ENCODE measurements at regions not wholly inside any gene's neighbourhood (a gene's known extent, or its start where the extent isn't known, plus 50 kb on each side); places are given as distances from the start of the nearest gene placed in this dataset.

DNA sequence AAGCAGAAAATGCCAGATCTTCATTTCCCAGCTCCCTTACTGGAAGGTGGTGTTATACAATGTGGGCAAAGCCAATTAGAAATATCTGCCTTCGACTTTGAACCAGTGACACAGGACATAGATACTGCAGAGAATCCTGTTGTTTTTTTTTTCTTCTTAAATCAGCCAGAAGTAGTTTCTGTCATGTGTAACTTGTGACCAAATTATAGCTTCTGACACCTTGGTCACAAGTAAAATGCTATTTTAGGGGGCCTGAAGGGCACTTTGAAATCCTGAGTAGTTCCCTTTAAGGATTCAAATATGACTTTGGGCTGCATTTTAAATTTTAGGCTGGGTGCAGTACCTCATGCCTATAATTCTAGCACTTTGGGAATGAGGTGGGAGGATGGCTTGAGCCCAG, 89.0 kb upstream of the TLK1 start:
- ChIA-PET POLR2A (no interaction called here), CTCF (no interaction called here)
- DNase-seq (ENCODE audit: low read depth, low spot score) = no peak
- no peak overlapping the region for H3K4me3 ChIP-seq (ENCODE audit: low read depth, low read length)
- TF ChIP-seq, protein P1, sequence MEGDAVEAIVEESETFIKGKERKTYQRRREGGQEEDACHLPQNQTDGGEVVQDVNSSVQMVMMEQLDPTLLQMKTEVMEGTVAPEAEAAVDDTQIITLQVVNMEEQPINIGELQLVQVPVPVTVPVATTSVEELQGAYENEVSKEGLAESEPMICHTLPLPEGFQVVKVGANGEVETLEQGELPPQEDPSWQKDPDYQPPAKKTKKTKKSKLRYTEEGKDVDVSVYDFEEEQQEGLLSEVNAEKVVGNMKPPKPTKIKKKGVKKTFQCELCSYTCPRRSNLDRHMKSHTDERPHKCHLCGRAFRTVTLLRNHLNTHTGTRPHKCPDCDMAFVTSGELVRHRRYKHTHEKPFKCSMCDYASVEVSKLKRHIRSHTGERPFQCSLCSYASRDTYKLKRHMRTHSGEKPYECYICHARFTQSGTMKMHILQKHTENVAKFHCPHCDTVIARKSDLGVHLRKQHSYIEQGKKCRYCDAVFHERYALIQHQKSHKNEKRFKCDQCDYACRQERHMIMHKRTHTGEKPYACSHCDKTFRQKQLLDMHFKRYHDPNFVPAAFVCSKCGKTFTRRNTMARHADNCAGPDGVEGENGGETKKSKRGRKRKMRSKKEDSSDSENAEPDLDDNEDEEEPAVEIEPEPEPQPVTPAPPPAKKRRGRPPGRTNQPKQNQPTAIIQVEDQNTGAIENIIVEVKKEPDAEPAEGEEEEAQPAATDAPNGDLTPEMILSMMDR (IDR thresholded peaks at IDR 0.05; ENCODE audit: insufficient read depth, low read length, missing control alignments) = no peak

DNA sequence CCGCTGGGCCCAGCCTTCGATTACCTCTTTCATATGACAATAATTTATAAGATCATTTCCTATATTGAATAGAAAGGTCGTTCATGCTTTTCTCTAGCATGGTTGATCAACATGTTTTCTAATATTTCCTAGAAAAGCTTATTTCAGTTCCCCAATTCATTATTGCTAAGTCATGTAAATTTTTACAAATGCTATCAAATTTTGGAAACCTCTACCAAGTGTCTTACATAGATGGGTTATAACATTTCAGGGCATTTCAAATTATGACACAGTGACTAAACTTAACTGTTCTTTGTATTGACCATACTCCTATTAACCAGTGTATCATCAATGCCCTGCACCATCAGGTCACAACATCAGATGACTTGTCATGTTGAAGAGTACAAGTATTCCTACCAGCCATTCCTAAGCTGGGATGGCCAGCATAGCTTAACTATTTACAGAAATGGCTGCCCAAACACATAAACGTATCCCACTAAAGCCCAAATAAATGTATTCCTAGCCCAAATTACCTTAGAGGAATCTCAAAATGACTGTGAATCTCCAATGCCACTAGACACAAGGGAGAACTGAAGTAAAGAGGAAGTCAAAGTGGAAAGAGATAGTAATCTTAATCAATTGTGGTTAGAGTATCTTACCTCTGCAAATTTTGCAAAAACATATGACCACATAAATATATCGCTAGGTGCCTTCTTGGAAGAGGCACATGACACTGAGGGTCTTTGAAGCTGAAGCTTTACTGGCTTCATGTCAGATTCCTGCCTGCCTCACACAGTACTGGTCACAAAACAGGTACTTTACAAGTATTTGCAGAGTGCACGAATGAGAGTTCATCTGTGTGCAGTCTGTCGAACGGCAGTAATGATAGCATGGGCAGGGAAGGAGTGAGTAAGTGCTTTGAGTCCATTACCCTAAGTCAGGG, 87.3 kb upstream of the TLK1 start:
- ChIA-PET POLR2A (no interaction called here), CTCF (no interaction called here)
- no peak overlapping the region for H3K4me3 ChIP-seq (ENCODE audit: low read depth, low read length)
- TF ChIP-seq, protein P1 (IDR thresholded peaks at IDR 0.05; ENCODE audit: insufficient read depth, low read length, missing control alignments) = no peak
- DNase-seq (ENCODE audit: low read depth, low spot score) = no peak

DNA sequence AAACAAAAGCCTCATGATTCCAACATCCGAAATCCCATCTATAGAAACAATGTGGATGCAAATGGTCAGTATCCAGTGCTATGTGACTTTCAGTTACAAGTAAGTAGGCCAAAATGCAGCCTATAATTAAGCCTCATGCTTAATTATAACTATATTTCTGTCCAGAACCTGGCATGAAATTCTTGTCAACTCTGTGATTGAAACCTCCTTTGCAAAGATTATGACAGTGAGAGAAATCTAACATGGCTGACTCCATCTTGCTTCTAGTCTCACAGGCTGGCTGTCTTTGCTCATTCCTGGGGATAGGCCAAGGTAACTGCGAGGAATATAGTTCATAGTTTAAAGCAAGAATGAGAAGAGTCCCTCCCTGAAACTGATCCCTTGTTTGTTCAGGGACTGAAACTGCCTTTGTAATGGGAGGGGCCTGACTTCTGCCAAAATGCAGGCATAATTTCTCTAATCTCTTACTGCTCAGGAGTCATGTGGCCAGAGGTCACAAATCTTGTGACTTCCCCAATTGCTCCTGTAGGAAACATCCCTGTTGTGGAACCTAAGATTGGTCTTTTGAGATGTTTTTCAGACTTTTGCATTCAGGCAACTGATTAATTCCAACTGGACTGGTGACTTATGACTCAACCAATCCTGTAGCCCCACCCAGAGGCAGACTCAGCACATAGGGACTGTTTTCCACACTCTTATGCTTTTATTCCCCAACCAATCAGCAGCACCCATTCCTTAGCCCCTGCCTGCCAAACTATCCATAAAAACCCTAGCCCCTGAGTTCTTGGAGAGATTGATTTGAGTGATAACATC, 84.5 kb upstream of the TLK1 start:
- TF ChIP-seq, protein P1 (IDR thresholded peaks at IDR 0.05; ENCODE audit: insufficient read depth, low read length, missing control alignments) = no peak

DNA sequence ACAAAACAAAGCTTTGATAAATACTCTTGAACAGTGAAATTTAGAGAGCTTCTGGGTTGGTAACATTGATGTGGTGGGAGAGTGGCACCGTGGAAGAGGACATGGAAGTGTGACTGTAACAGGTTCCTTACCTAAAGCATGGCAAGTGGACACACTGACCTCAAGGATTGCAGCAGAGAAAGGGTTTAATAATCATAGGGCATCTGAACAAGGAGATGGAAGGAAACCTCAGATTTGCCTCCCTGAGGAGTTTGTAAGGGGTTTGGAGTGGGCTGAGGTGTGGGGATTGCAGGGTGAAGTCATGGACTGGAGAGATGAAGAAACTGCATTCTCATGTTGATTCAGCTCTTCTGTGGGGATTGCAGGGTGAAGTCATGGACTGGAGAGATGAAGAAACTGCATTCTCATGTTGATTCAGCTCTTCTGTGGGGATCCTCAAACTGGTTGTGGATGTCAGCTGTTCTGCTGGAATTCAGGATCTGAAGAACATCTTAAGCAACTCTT, 83.8 kb upstream of the TLK1 start:
- TF ChIP-seq, protein P1 (IDR thresholded peaks at IDR 0.05; ENCODE audit: insufficient read depth, low read length, missing control alignments) = no peak
- POLR2A ChIA-PET = no interaction called here
- H3K4me3 ChIP-seq (ENCODE audit: low read depth, low read length) = no peak overlapping the region
- CTCF ChIA-PET = interaction anchor here (0.8 to 1.4 kb wide), 4 partner anchors 10 to 316 kb away, joined by 3 to 5 read pairs (median 3); partner anchors contain the start of gene GORASP2
- peak; percentile 61 for DNase-seq (ENCODE audit: low read depth, low spot score)

More for the DNA sequence above, 84.5 kb upstream of the TLK1 start:
- ChIA-PET POLR2A (no interaction called here), CTCF (interaction anchor here (1.1 to 1.4 kb wide), 2 partner anchors 272 to 316 kb away, joined by 3 read pairs; partner anchors contain the start of gene GORASP2)
- DNase-seq (ENCODE audit: low read depth, low spot score) = no peak
- no peak overlapping the region for H3K4me3 ChIP-seq (ENCODE audit: low read depth, low read length)

DNA sequence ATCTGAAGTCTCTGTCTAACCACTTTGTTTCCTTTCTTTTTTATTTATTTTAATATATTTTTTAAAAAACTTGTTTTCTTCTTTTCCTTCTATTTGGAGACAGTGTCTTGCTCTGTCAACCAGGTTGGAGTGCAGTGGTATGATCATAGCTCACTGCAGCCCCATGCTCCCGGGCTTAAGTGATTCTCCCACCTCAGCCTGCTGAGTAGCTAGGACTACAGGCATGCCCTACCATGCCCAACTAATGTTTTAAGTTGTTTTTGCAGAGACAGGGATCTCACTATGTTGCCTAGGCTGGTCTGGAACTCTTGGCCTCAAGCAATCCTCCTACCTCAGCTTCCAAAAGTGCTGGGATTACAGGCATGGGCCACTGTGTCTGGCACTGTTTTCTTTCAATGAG, 81.1 kb upstream of the TLK1 start:
- ChIA-PET CTCF (no interaction called here), POLR2A (no interaction called here)
- DNase-seq (ENCODE audit: low read depth, low spot score) = no peak
- TF ChIP-seq, protein P1 (IDR thresholded peaks at IDR 0.05; ENCODE audit: insufficient read depth, low read length, missing control alignments) = no peak
- H3K4me3 ChIP-seq (ENCODE audit: low read depth, low read length) = no peak overlapping the region

DNA sequence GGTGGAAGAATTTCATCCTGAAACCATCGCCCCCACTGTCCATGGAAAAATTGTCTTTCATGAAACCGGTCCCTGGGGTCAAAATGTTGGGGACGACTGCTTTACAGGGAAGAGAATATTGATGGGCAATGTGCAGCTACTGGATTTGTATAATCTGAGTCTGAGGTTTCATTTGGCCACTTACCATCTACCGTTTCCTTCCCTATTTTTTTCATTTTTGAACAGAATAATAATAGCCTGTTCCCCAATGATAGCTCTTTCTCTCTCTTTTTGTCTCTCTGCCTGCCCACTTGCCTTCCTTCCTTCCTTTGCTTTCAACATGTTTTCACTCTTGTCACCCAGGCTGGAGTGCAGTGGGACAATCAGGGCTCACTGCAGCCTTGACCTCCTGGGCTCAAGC, 78.3 kb upstream of the TLK1 start:
- ChIA-PET CTCF (interaction anchor here (1.2 kb wide), 1 partner anchor 12 kb away, joined by 3 read pairs; no protein-coding TSS in a partner anchor), POLR2A (no interaction called here)
- no peak for DNase-seq (ENCODE audit: low read depth, low spot score)
- no peak overlapping the region for H3K4me3 ChIP-seq (ENCODE audit: low read depth, low read length)
- TF ChIP-seq, protein P1 (IDR thresholded peaks at IDR 0.05; ENCODE audit: insufficient read depth, low read length, missing control alignments) = no peak

All from AG04449 (cell line).